ENCODE measurements at regions not wholly inside any gene's neighbourhood (a gene's known extent, or its start where the extent isn't known, plus 50 kb on each side); places are given as distances from the start of the nearest gene placed in this dataset.

DNA sequence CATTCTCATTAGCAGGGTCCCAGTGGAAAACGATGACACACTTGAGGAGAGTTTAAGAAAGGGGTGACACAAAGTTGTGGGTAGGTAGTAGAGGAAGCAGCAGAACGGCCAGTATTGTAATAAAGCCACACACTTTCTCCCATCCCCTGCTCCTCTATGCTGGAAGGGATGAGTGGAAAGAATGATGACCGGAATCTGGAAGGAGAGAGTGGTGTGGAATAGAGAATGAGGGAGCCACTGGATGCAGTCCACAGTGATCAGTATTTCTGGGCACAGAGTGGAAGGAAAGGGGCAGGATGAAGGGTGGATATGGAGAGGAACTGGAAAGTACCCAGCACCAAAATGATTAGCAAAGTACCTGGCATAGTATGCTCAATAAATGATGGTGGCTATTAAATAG lies 133.8 kb upstream of the DAB2 start:
- no peak for DNase-seq (ENCODE audit: low spot score)

DNA sequence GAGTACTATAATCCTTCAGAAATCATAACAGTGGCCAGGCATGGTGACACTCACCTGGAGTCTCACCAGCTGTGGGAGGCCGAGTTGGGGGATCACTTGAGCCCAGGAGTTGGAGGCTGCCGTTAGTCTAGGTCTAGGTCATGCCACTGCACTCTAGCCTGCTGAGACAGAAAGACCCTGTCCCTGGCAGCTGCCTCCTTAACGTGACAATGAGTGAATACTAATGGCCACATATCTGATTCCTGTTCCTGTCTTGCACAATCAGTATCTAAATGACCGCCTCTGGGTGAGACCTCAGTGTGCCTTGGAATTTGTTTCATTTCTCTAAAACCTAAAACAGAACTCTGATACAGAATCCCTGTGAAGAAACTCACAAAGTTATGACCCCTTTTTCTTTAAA lies 131.0 kb upstream of the DAB2 start:
- DNase-seq (ENCODE audit: low spot score): no peak

- DNase-seq (ENCODE audit: low spot score): peak; percentile 63
These were observed 122.9 kb upstream of the DAB2 start for GRCh38 chr5:39547553-39548154.

DNA sequence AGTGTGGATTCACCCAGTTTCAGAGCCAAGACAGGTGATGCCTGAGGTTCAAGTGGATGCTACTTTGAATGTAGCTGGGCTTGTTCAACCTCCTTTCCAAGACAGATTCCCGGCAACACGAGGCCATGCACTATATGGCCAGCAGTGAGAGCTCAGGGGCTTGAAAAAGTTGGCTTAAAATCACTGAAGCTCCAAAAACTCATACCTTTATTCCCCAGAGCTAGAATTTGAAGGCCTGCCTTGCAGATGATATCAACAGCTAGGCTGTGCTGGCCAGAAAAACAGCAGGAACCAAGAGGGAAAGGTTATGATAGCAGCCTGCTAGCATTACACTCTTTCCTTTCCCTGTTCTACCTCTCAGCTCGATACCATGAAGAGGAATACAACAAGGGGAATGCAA lies 120.2 kb upstream of the DAB2 start:
- no peak for DNase-seq (ENCODE audit: low spot score)

DNA sequence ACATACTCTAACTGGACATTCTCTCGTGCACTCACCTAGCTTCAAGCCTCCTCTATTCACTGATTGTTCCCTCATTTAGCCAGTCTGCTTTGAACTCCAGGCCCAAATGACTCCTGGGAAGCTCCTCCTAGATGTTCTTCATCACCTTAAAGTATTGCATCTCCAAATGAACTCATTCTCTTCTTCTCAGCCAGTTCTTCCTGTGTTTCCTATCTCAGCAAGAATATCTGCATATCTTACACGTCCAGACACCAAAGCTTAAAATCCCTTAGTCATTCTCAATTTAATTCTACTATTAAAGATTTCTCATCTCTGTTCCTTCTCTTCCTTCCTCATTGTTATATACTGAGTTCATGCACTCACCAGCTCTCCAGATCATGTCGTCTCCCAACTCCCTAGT lies 118.6 kb upstream of the DAB2 start:
- DNase-seq (ENCODE audit: low spot score): no peak

DNA sequence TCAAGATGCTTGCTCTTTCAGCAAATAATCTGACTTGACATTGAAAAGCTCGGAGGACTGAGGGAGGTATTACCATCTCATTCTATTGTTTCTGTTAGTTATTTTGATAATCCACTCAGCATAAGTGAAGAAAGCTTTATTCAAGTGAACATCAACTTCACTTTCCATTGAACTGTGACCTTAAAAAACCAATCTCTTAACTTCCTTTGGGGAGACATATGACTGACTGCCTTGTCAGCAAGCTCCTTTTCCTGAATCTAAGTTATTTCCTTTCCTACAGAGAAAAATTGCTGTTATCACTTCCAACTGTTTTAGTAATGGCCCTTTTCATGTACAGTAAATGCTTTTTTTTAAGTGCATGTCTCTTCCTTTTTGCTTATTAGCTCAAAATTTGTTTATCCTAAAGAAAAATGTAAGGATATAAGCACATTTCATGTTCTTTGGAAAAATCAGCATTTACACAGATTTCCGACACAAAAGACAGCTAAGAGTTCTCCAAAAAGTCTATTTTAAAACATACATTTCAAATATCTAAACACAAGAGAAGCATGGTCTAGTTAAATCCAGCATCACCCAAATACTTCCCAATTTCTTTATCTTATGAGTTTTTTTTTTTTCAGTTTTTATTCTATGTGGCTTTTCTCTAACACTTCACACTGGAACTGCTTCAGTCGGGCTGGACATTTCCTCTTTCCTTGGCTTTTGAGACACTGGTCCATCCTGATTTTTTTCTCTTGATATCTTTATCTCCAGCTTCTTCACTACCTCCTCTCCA lies 117.9 kb upstream of the DAB2 start:
- no peak for DNase-seq (ENCODE audit: low spot score)

- DNase-seq (ENCODE audit: low spot score): no peak
These were observed 117.1 kb upstream of the DAB2 start for GRCh38 chr5:39541920-39542319.

- DNase-seq (ENCODE audit: low spot score): no peak
These were observed 114.7 kb upstream of the DAB2 start for GRCh38 chr5:39539470-39539869.

DNA sequence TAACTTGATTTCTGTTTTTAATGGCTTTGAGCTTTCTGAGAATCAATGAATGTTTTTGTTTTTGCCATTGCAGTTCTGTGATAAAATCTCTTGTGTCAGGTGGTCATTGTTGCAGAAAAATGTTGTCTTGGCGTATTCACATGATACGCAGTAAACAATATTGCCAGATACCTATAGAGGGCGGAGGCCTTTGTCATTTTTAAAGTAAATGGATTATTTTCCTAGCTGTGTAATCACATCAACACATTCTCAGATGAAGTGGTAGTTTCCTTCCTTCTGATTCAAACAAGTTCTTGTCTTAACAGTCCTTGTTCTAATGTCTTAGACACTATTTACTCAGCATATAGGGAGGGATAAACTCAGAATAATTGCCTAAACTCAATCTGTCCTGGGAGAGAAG lies 109.9 kb upstream of the DAB2 start:
- DNase-seq (ENCODE audit: low spot score): no peak

GRCh38 chr5:39533749-39534148 lies 109.0 kb upstream of the DAB2 start:
- no peak for DNase-seq (ENCODE audit: low spot score)

DNA sequence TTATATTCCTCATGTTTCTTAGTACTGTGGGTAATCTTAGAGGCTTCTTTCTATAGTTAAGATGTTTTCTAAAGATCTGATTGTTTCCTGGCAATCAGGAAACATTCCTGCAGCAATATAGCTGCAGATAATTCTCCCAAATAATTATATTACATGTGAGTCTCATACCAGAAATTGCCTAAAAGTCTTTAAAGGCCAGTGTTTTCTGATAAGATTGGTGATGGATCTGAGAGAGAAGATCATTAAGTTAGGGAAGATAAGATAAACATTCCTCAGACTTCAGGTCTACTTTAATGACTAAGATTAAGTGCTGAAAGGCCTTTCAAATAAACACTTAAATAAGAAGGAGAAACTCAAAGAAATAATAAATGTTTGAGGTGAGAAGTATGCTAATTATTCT lies 107.7 kb upstream of the DAB2 start:
- no peak for DNase-seq (ENCODE audit: low spot score)

DNA sequence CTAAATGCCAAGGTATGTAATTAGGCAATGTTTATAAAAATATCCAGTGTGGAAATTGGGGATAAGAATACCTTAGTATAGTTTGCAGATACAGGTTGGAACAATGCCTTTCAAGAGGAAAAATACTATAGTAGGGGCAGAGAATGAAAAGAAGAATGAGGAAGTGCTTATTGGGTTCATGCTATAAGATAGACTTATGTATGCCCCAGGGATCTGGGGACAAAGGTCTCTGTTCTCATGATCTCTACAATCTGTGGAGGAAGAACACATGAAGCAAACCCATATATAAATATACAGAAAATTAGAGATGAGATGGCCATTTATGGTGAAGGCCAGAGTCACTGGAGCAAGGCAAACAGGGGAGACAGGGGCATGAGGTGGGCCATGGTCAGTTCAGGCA lies 106.5 kb upstream of the DAB2 start:
- no peak for DNase-seq (ENCODE audit: low spot score)

GRCh38 chr5:39526914-39527477 lies 102.2 kb upstream of the DAB2 start:
- peak; percentile 48 for DNase-seq (ENCODE audit: low spot score)

DNA sequence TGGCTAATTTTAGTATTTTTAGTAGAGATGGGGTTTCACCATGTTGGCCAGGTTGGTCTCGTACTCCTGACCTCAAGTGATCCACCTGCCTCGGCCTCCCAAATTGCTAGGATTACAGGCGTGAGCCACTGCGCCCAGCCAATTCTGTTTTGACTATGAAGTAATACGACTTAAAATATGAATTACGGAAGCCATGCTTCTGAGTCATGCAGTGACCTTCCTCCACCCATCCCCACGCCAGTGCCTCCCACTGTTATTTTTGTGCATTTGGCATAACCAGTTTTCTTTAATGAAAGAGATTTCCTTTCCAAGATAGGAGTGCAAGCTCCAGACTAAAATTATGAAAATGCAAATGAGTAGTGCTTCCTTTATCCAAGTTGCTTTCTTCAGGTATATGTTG lies 101.0 kb upstream of the DAB2 start:
- DNase-seq (ENCODE audit: low spot score): peak; percentile 74

- no peak for DNase-seq (ENCODE audit: low spot score)
These were observed 100.5 kb upstream of the DAB2 start for GRCh38 chr5:39525271-39525670.

DNA sequence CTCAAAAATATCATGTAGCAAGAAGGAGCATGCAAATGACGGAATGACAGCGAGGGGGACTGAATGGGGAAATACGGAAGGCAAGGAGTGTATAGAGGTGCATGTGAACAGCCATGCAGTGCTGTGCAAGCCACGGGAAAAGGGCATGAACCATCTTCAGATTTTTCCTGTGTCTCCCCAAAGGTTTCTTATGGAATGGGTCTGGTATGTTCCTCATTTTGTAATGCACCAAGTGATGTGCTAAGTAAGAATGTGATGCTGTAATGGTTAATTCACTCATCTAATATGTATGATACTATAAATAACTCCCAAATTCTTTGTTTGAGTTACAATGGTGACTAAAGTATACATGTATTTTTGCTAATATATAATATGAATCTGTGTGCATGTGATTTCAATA lies 99.0 kb upstream of the DAB2 start:
- peak; percentile 38 for DNase-seq (ENCODE audit: low spot score)

DNA sequence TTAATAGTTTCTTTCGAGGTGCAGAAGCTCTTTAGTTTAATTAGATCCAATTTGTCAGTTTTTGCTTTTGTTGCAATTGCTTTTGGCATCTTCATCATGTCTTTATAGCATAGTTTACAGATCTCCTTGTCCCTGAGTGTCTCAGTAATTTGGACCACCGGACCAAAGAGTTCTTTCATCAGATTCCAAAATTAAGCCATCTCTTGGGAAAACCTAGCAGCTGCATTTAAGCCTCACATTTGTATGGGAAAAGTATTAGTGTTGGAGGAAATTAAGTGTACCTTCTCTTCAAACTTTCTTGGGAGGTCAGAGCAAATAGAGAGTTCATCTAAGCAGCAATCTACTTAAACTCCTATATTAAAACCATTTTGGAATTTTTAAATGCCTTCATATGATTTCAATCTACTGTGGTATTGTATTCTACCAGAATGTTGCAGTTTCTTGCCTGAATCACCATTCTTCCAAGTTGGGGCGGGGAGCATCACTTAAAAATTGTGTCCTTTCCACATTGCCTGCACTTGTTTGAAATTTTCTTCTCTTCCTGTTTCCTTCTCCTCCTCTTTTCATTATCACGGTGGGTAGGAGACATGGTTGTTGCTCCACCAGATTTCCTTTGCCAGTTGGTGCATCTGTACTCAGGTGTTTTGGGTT lies 97.3 kb upstream of the DAB2 start:
- no peak for DNase-seq (ENCODE audit: low spot score)

DNA sequence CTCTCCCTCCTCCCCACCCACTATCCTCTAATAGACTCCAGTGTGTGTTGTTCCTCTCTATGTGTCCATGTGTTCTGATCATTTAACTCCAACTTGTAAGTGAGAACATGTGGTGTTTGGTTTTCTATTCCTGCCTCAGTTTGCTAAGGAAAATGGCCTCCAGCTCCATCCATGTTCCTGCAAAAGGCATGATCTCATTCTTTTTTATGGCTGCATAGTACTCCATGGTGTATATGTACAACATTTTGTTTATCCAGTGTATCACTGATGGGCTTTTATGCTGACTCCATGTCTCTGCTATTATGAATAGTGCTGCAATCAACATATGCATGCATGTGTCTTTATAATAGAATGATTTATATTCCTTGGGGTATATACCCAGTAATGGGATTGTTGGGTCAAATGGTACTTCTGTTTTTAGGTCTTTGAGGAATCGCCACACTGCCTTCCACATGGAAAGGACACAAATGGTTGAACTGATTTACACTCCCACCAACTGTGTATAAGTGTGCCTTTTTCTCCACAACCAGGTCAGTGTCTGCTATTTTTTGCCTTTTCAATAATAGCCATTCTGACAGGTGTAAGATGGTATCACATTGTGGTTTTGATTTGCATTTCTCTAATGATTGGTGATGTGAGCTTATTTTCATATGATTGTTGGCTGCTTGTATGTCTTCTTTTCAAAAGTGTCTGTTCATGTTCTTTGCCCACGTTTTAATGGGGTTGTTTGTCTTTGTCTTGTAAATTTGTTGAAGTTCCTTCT lies 96.5 kb upstream of the DAB2 start:
- no peak for DNase-seq (ENCODE audit: low spot score)

GRCh38 chr5:39520232-39520572 lies 95.4 kb upstream of the DAB2 start:
- peak; percentile 80 for DNase-seq (ENCODE audit: low spot score)

DNA sequence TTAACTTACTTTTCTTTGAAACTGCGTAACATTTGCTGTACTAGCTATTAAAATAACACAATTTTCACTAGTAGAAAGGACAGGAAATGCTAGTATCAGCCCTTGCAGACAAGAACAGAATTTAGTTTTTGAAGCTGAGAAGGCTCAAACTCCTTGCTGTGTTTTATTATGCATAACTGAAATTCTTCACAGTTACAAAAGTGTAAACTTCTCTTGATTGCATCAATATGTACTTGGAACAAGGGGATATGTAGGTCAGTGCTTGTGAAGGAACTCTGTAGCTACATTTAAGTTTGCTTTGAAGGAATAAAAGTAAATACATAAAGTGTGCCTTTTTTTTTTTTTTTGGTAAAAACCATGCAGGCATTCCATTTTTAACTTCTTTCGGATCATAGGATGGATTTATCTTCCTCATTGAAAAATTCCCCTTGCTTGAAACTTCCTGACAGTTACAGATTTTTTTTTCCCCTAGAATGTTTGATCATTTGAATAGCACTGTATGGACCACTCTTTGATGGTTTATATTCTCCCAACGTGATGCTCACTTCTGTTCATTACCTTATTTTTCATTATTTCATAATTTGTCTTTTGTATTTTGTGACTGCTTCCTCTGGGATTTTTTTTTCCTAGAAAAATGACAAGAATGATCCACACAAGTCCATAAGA lies 94.9 kb upstream of the DAB2 start:
- peak; percentile 56 for DNase-seq (ENCODE audit: low spot score)

GRCh38 chr5:39519079-39519478 lies 94.3 kb upstream of the DAB2 start:
- DNase-seq (ENCODE audit: low spot score): no peak

DNA sequence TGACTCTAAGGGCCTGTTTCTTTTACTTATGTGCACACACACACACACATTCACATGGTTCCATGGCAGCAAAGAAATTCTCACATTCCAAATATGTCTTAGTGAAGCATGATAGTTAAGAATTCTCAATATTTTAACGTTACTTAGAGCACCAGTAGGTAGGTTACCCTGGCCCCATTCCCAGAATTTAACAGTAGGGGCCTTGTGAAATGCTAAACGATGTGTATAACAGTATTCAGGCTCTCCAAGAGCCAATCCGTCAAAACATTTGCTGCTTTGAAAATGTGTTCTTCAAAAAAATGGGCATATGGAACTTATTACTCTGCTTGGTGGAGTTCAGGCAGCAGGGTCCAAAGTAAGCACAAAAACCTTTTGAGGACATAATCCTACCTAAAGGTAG lies 93.7 kb upstream of the DAB2 start:
- peak; percentile 59 for DNase-seq (ENCODE audit: low spot score)

Measured in A172 (cell line).